HEK293 (cell line): ENCODE measurements at regions not wholly inside any gene's neighbourhood (a gene's known extent, or its start where the extent isn't known, plus 50 kb on each side); places are given as distances from the start of the nearest gene placed in this dataset.

Source experiments
- CTCF ChIA-PET: fragments of 350-600 bp; formaldehyde crosslinking; extraction: SDS; loops from one replicate; lab custom pipeline; 2021; ENCODE audit warnings: antibody characterized with exemption; lab: Yijun Ruan, JAX
- POLR2A ChIA-PET: fragments of 300-600 bp; formaldehyde crosslinking; extraction: SDS; loops from one replicate; lab custom pipeline; 2020; ENCODE audit warnings: antibody characterized with exemption, inconsistent platforms; lab: Yijun Ruan, JAX
- H3K27ac ChIP-seq: fragments of 200-500 bp; sonication (Bioruptor generic); 2 replicates; pipeline ENCODE4 v1.5.1; 2014; ENCODE audit warnings: low read depth, low read length, control low read depth, inconsistent platforms; ENCODE audit errors: extremely low read depth
- H3K36me3 ChIP-seq, 2 experiments: fragments of 200-500 bp in 1 of 2; sonication (Bioruptor generic) in 1 of 2; 1 replicate in 1 of 2; 2 replicates in 1 of 2; pipeline ENCODE4 v1.5.1; 2014 to 2017; ENCODE audit warnings: inconsistent platforms in 2 of 2, low read length in 2 of 2; ENCODE audit not compliant: control insufficient read depth in 2 of 2, insufficient read depth in 1 of 2
- H3K4me1 ChIP-seq: fragments of 200-500 bp; sonication (Bioruptor generic); 2 replicates; pipeline ENCODE4 v1.5.1; 2014; ENCODE audit warnings: mild to moderate bottlenecking, low read length, inconsistent platforms; ENCODE audit not compliant: control insufficient read depth, insufficient read depth
- H3K4me3 ChIP-seq: 2 replicates; pipeline ENCODE4 v1.5.1; 2011; ENCODE audit warnings: low read depth, mild to moderate bottlenecking, control low read depth, low read length, moderate library complexity
- H3K9me3 ChIP-seq: fragments of 200-500 bp; sonication (Bioruptor generic); 2 replicates; pipeline ENCODE4 v1.5.1; 2014; ENCODE audit warnings: low read depth, low read length, inconsistent platforms; ENCODE audit not compliant: control insufficient read depth, insufficient read depth
- REPIN1 ChIP-seq: fragments of 450-650 bp; formaldehyde crosslinking; IDR thresholded peaks from 2 replicates; pipeline ENCODE4 v1.5.1; 2017; ENCODE audit warnings: missing biosample characterization, missing genetic modification characterization, low read depth
- YY2 ChIP-seq: fragments of 450-650 bp; formaldehyde crosslinking; IDR thresholded peaks from 2 replicates; pipeline ENCODE4 v1.5.1; 2016; ENCODE audit warnings: missing biosample characterization, missing genetic modification characterization
- ZBTB44 ChIP-seq: fragments of 450-650 bp; IDR thresholded peaks from 2 replicates; pipeline ENCODE4 v1.5.1; 2018; ENCODE audit warnings: missing biosample characterization, mild to moderate bottlenecking, missing genetic modification characterization
- ZBTB48 ChIP-seq: fragments of 450-650 bp; formaldehyde crosslinking; IDR thresholded peaks from 2 replicates; pipeline ENCODE4 v1.5.1; 2016; ENCODE audit warnings: missing biosample characterization, missing genetic modification characterization
- ZIC2 ChIP-seq: fragments of 450-650 bp; formaldehyde crosslinking; IDR thresholded peaks from 2 replicates; pipeline ENCODE4 v1.5.1; 2016; ENCODE audit warnings: missing biosample characterization, missing genetic modification characterization
- ZNF132 ChIP-seq: fragments of 450-650 bp; formaldehyde crosslinking; IDR thresholded peaks from 2 replicates; pipeline ENCODE4 v1.5.1; 2017; ENCODE audit warnings: missing biosample characterization, missing genetic modification characterization, borderline replicate concordance
- ZNF148 ChIP-seq: fragments of 450-650 bp; formaldehyde crosslinking; IDR thresholded peaks from 2 replicates; pipeline ENCODE4 v1.5.0; 2017; ENCODE audit warnings: missing biosample characterization, missing genetic modification characterization, borderline replicate concordance
- ZNF280C ChIP-seq: fragments of 450-650 bp; formaldehyde crosslinking; IDR thresholded peaks from 2 replicates; pipeline ENCODE4 v1.5.1; 2016; ENCODE audit warnings: missing biosample characterization, missing genetic modification characterization
- ZNF362 ChIP-seq: fragments of 450-650 bp; formaldehyde crosslinking; IDR thresholded peaks from 2 replicates; pipeline ENCODE4 v1.5.1; 2016; ENCODE audit warnings: missing biosample characterization, missing genetic modification characterization
- ZNF398 ChIP-seq: fragments of 450-650 bp; formaldehyde crosslinking; IDR thresholded peaks from 2 replicates; pipeline ENCODE4 v1.5.1; 2017; ENCODE audit warnings: missing biosample characterization, missing genetic modification characterization
- ZNF416 ChIP-seq: fragments of 450-650 bp; formaldehyde crosslinking; IDR thresholded peaks from 2 replicates; pipeline ENCODE4 v1.5.1; 2016; ENCODE audit warnings: missing biosample characterization, missing genetic modification characterization
- ZNF513 ChIP-seq: fragments of 450-650 bp; IDR thresholded peaks from 2 replicates; pipeline ENCODE4 v1.5.1; 2018; ENCODE audit warnings: missing biosample characterization, missing genetic modification characterization
- ZNF529 ChIP-seq: fragments of 450-650 bp; formaldehyde crosslinking; IDR thresholded peaks from 2 replicates; pipeline ENCODE4 v1.5.1; 2017; ENCODE audit warnings: missing genetic modification characterization, missing biosample characterization; ENCODE audit not compliant: insufficient replicate concordance
- ZNF776 ChIP-seq: fragments of 450-650 bp; formaldehyde crosslinking; IDR thresholded peaks from 2 replicates; pipeline ENCODE4 v1.5.0; 2017; ENCODE audit warnings: missing biosample characterization, missing genetic modification characterization, borderline replicate concordance
- ZSCAN18 ChIP-seq: fragments of 450-650 bp; formaldehyde crosslinking; IDR thresholded peaks from 2 replicates; pipeline ENCODE4 v1.5.1; 2016; ENCODE audit warnings: missing biosample characterization, missing genetic modification characterization

GRCh38 chr18:37694516-37694915 lies 128.9 kb upstream of the CELF4 start:
- CTCF ChIA-PET: no interaction called here
- Histone ChIP-seq H3K27ac (no peak overlapping the region), H3K36me3 (no peaks in the 10 kb centered on the region), H3K4me3 (no peak overlapping the region), H3K9me3 (no peaks in the 10 kb centered on the region), H3K4me1 (no peaks in the 10 kb centered on the region)
- POLR2A ChIA-PET: no interaction called here
- TF ChIP-seq ZNF398 (tag by site-specific recombination) (no peak), ZNF280C (tag by site-specific recombination) (no peak), ZNF529 (no peak), ZNF362 (tag by site-specific recombination) (no peak), ZNF416 (tag by site-specific recombination) (no peak), ZBTB44 (tag by site-specific recombination) (no peak), ZNF132 (tag by site-specific recombination) (no peak), ZNF776 (no peak), REPIN1 (no peak), ZIC2 (tag by site-specific recombination) (no peak), YY2 (tag by site-specific recombination) (no peak), ZNF148 (no peak), ZNF513 (tag by site-specific recombination) (no peak), ZBTB48 (tag by site-specific recombination) (no peak), ZSCAN18 (tag by site-specific recombination) (no peak)
- TF ChIP-seq, all 188 proteins: peak for 0
